ENCODE measurements at regions not wholly inside any gene's neighbourhood (a gene's known extent, or its start where the extent isn't known, plus 50 kb on each side); places are given as distances from the start of the nearest gene placed in this dataset.

DNA sequence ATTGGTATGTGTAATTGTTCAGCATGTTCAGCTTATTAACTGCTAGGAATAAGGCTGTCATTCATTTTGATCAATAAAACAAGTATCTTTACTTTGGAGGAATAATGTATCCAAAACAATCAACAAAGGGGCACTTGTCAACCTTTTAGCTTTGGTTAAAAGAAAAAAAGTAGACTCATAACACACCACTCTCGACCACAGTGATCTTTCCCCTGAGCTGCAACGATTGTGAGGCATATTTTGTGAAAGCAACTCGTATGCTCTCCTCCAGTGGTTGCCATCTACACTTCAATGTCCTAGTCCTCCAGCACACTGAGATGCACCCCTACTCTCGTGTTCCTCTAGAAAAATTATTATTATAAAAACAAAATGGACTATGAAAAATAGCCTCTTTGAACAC, 60.1 kb upstream of the PDE7B start:
- no peak overlapping the region for H3K4me3 ChIP-seq (IDR thresholded peaks at IDR 0.05; ENCODE audit: insufficient read depth, low read depth, low read length)
- H3K27ac ChIP-seq = no peak overlapping the region
- no peaks in the 10 kb centered on the region for H3K79me2 ChIP-seq (ENCODE audit: insufficient read depth, low read depth)
- H4K20me1 ChIP-seq (ENCODE audit: insufficient read depth) = no peaks in the 10 kb centered on the region
- H3K4me1 ChIP-seq (ENCODE audit: low read depth, poor library complexity, severe bottlenecking) = no peaks in the 10 kb centered on the region
- no peaks in the 10 kb centered on the region for H3K36me3 ChIP-seq (ENCODE audit: insufficient read depth)
- no peaks in the 10 kb centered on the region for H3K27me3 ChIP-seq (ENCODE audit: insufficient read depth, low read depth)
- H3K9ac ChIP-seq = no peak overlapping the region
- H3K4me2 ChIP-seq = no peak overlapping the region
- TF ChIP-seq, protein P1, sequence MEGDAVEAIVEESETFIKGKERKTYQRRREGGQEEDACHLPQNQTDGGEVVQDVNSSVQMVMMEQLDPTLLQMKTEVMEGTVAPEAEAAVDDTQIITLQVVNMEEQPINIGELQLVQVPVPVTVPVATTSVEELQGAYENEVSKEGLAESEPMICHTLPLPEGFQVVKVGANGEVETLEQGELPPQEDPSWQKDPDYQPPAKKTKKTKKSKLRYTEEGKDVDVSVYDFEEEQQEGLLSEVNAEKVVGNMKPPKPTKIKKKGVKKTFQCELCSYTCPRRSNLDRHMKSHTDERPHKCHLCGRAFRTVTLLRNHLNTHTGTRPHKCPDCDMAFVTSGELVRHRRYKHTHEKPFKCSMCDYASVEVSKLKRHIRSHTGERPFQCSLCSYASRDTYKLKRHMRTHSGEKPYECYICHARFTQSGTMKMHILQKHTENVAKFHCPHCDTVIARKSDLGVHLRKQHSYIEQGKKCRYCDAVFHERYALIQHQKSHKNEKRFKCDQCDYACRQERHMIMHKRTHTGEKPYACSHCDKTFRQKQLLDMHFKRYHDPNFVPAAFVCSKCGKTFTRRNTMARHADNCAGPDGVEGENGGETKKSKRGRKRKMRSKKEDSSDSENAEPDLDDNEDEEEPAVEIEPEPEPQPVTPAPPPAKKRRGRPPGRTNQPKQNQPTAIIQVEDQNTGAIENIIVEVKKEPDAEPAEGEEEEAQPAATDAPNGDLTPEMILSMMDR (conservative IDR thresholded peaks at IDR 0.05; ENCODE audit: low read depth, low read length) = no peak
- no peak overlapping the region for H2AFZ ChIP-seq (ENCODE audit: low read depth)

GRCh38 chr6:135796643-135797305, 54.7 kb upstream of the PDE7B start:
- H2AFZ ChIP-seq (ENCODE audit: low read depth) = no peak overlapping the region
- no peak overlapping the region for H3K27ac ChIP-seq
- no peaks in the 10 kb centered on the region for H3K4me1 ChIP-seq (ENCODE audit: low read depth, poor library complexity, severe bottlenecking)
- no peaks in the 10 kb centered on the region for H3K79me2 ChIP-seq (ENCODE audit: insufficient read depth, low read depth)
- no peak overlapping the region for H3K4me2 ChIP-seq
- TF ChIP-seq, protein P1 (conservative IDR thresholded peaks at IDR 0.05; ENCODE audit: low read depth, low read length) = no peak
- no peak overlapping the region for H3K4me3 ChIP-seq (IDR thresholded peaks at IDR 0.05; ENCODE audit: insufficient read depth, low read depth, low read length)
- H3K9ac ChIP-seq = no peak overlapping the region
- H3K36me3 ChIP-seq (ENCODE audit: insufficient read depth) = no peaks in the 10 kb centered on the region
- no peaks in the 10 kb centered on the region for H3K27me3 ChIP-seq (ENCODE audit: insufficient read depth, low read depth)
- no peaks in the 10 kb centered on the region for H4K20me1 ChIP-seq (ENCODE audit: insufficient read depth)

- H2AFZ ChIP-seq (ENCODE audit: low read depth) = no peak overlapping the region
- H3K9ac ChIP-seq = no peak overlapping the region
- no peaks in the 10 kb centered on the region for H3K36me3 ChIP-seq (ENCODE audit: insufficient read depth)
- TF ChIP-seq, protein P1 (conservative IDR thresholded peaks at IDR 0.05; ENCODE audit: low read depth, low read length) = no peak
- H3K4me1 ChIP-seq (ENCODE audit: low read depth, poor library complexity, severe bottlenecking) = no peaks in the 10 kb centered on the region
- H3K4me2 ChIP-seq = no peak overlapping the region
- H3K27ac ChIP-seq = no peak overlapping the region
- no peaks in the 10 kb centered on the region for H3K27me3 ChIP-seq (ENCODE audit: insufficient read depth, low read depth)
- no peaks in the 10 kb centered on the region for H4K20me1 ChIP-seq (ENCODE audit: insufficient read depth)
- no peak overlapping the region for H3K4me3 ChIP-seq (IDR thresholded peaks at IDR 0.05; ENCODE audit: insufficient read depth, low read depth, low read length)
- H3K79me2 ChIP-seq (ENCODE audit: insufficient read depth, low read depth) = no peaks in the 10 kb centered on the region
Measured at GRCh38 chr6:135797361-135797760, 54.1 kb upstream of the PDE7B start.

- H3K4me2 ChIP-seq = no peak overlapping the region
- no peak overlapping the region for H3K9ac ChIP-seq
- no peaks in the 10 kb centered on the region for H3K4me1 ChIP-seq (ENCODE audit: low read depth, poor library complexity, severe bottlenecking)
- no peak overlapping the region for H2AFZ ChIP-seq (ENCODE audit: low read depth)
- no peaks in the 10 kb centered on the region for H3K79me2 ChIP-seq (ENCODE audit: insufficient read depth, low read depth)
- H3K27ac ChIP-seq = no peak overlapping the region
- H3K36me3 ChIP-seq (ENCODE audit: insufficient read depth) = no peaks in the 10 kb centered on the region
- H4K20me1 ChIP-seq (ENCODE audit: insufficient read depth) = no peaks in the 10 kb centered on the region
- H3K27me3 ChIP-seq (ENCODE audit: insufficient read depth, low read depth) = no peaks in the 10 kb centered on the region
- TF ChIP-seq, protein P1 (conservative IDR thresholded peaks at IDR 0.05; ENCODE audit: low read depth, low read length) = no peak
- H3K4me3 ChIP-seq (IDR thresholded peaks at IDR 0.05; ENCODE audit: insufficient read depth, low read depth, low read length) = no peak overlapping the region
Measured at GRCh38 chr6:135798751-135799515, 52.6 kb upstream of the PDE7B start.
